ENCODE measurements at regions not wholly inside any gene's neighbourhood (a gene's known extent, or its start where the extent isn't known, plus 50 kb on each side); places are given as distances from the start of the nearest gene placed in this dataset.

- no peaks in the 10 kb centered on the region for H3F3A ChIP-seq (ENCODE audit: low read depth)
- no peaks in the 10 kb centered on the region for H3K4me1 ChIP-seq (ENCODE audit: insufficient read depth, low read length, poor library complexity, severe bottlenecking)
- H2AFZ ChIP-seq (ENCODE audit: low read length) = no peak overlapping the region
- H3K27me3 ChIP-seq (ENCODE audit: insufficient read depth, low read length, poor library complexity, severe bottlenecking) = no peaks in the 10 kb centered on the region
- TF ChIP-seq EZH2phosphoT487 (IDR thresholded peaks at IDR 0.05; ENCODE audit: borderline replicate concordance) (no peak), CTCF (conservative IDR thresholded peaks at IDR 0.05; ENCODE audit: low read length) (no peak)
- H3K4me3 ChIP-seq (ENCODE audit: low read length, poor library complexity, severe bottlenecking) = no peak overlapping the region
- H3K9ac ChIP-seq (ENCODE audit: low read depth, low read length, poor library complexity, severe bottlenecking) = no peak overlapping the region
- H3K79me2 ChIP-seq (ENCODE audit: insufficient read depth, low read length) = no peaks in the 10 kb centered on the region
- no peak overlapping the region for H3K4me2 ChIP-seq (ENCODE audit: low read depth, low read length, poor library complexity, severe bottlenecking)
- H4K20me1 ChIP-seq (ENCODE audit: insufficient read depth, low read length, poor library complexity, severe bottlenecking) = no peaks in the 10 kb centered on the region
- no peaks in the 10 kb centered on the region for H3K9me2 ChIP-seq (replicated peaks; ENCODE audit: low read depth, low read length)
- no peaks in the 10 kb centered on the region for H3K36me3 ChIP-seq (ENCODE audit: insufficient read depth, low read length)
- no peaks in the 10 kb centered on the region for H3K9me3 ChIP-seq (ENCODE audit: insufficient read depth, low read depth, low read length)
Measured at GRCh38 chr20:11212902-11213301, 539.1 kb upstream of the JAG1 start.

- H3K36me3 ChIP-seq (ENCODE audit: insufficient read depth, low read length) = no peaks in the 10 kb centered on the region
- no peak overlapping the region for H3K4me3 ChIP-seq (ENCODE audit: low read length, poor library complexity, severe bottlenecking)
- H3K4me2 ChIP-seq (ENCODE audit: low read depth, low read length, poor library complexity, severe bottlenecking) = no peak overlapping the region
- no peak overlapping the region for H3K9ac ChIP-seq (ENCODE audit: low read depth, low read length, poor library complexity, severe bottlenecking)
- H3K27me3 ChIP-seq (ENCODE audit: insufficient read depth, low read length, poor library complexity, severe bottlenecking) = no peaks in the 10 kb centered on the region
- no peaks in the 10 kb centered on the region for H4K20me1 ChIP-seq (ENCODE audit: insufficient read depth, low read length, poor library complexity, severe bottlenecking)
- no peaks in the 10 kb centered on the region for H3K9me2 ChIP-seq (replicated peaks; ENCODE audit: low read depth, low read length)
- no peaks in the 10 kb centered on the region for H3K9me3 ChIP-seq (ENCODE audit: insufficient read depth, low read depth, low read length)
- H3K79me2 ChIP-seq (ENCODE audit: insufficient read depth, low read length) = no peaks in the 10 kb centered on the region
- H3K4me1 ChIP-seq (ENCODE audit: insufficient read depth, low read length, poor library complexity, severe bottlenecking) = no peaks in the 10 kb centered on the region
- H3F3A ChIP-seq (ENCODE audit: low read depth) = no peaks in the 10 kb centered on the region
- H2AFZ ChIP-seq (ENCODE audit: low read length) = no peak overlapping the region
- TF ChIP-seq EZH2phosphoT487 (IDR thresholded peaks at IDR 0.05; ENCODE audit: borderline replicate concordance) (no peak), CTCF (conservative IDR thresholded peaks at IDR 0.05; ENCODE audit: low read length) (no peak)
Measured at GRCh38 chr20:11214256-11214840, 540.5 kb upstream of the JAG1 start.

GRCh38 chr20:11216451-11217314 is 542.9 kb upstream of the JAG1 start:
- Histone ChIP-seq H3K36me3 (ENCODE audit: insufficient read depth, low read length) (no peaks in the 10 kb centered on the region), H4K20me1 (ENCODE audit: insufficient read depth, low read length, poor library complexity, severe bottlenecking) (no peaks in the 10 kb centered on the region), H2AFZ (ENCODE audit: low read length) (no peak overlapping the region), H3K4me3 (ENCODE audit: low read length, poor library complexity, severe bottlenecking) (no peak overlapping the region), H3K9ac (ENCODE audit: low read depth, low read length, poor library complexity, severe bottlenecking) (no peak overlapping the region), H3K79me2 (ENCODE audit: insufficient read depth, low read length) (no peaks in the 10 kb centered on the region), H3K4me2 (ENCODE audit: low read depth, low read length, poor library complexity, severe bottlenecking) (no peak overlapping the region), H3K9me3 (ENCODE audit: insufficient read depth, low read depth, low read length) (no peaks in the 10 kb centered on the region), H3K27me3 (ENCODE audit: insufficient read depth, low read length, poor library complexity, severe bottlenecking) (no peaks in the 10 kb centered on the region), H3F3A (ENCODE audit: low read depth) (no peaks in the 10 kb centered on the region), H3K9me2 (replicated peaks; ENCODE audit: low read depth, low read length) (no peaks in the 10 kb centered on the region), H3K4me1 (ENCODE audit: insufficient read depth, low read length, poor library complexity, severe bottlenecking) (no peaks in the 10 kb centered on the region)
- no peak for TF ChIP-seq CTCF (conservative IDR thresholded peaks at IDR 0.05; ENCODE audit: low read length)
- no peak for TF ChIP-seq EZH2phosphoT487 (IDR thresholded peaks at IDR 0.05; ENCODE audit: borderline replicate concordance)
